ACC112 (cell line): ENCODE measurements at regions not wholly inside any gene's neighbourhood (a gene's known extent, or its start where the extent isn't known, plus 50 kb on each side); places are given as distances from the start of the nearest gene placed in this dataset.
"Not testable (repeated sequence)": the region's sequence is repeated elsewhere in the genome, so short reads cannot be mapped to it uniquely, and the experiment has no call there.

Source experiments
- H2AFZ ChIP-seq: fragments of 200-600 bp; sonication (generic); one replicate; pipeline ENCODE4 v1.6.0; 2017; ENCODE audit warnings: antibody characterized with exemption, low read length; ENCODE audit not compliant: unreplicated experiment
- H3K27ac ChIP-seq: fragments of 200-600 bp; sonication (generic); 2 replicates; pipeline ENCODE4 v1.5.1; 2014; ENCODE audit warnings: low read depth, mild to moderate bottlenecking, antibody characterized with exemption, low read length, moderate library complexity
- H3K27me3 ChIP-seq: fragments of 200-600 bp; sonication (generic); 2 replicates; pipeline ENCODE4 v1.6.1; 2014; ENCODE audit warnings: mild to moderate bottlenecking, antibody characterized with exemption, low read length, moderate library complexity, mixed read lengths; ENCODE audit not compliant: insufficient read depth
- H3K36me3 ChIP-seq: fragments of 200-600 bp; sonication (generic); 2 replicates; pipeline ENCODE4 v1.6.1; 2016; ENCODE audit warnings: mild to moderate bottlenecking, antibody characterized with exemption, low read length, moderate library complexity, mixed read lengths; ENCODE audit not compliant: insufficient read depth
- H3K4me1 ChIP-seq: fragments of 200-600 bp; sonication (generic); one replicate; pipeline ENCODE4 v1.6.1; 2016; ENCODE audit warnings: low read length, mixed read lengths; ENCODE audit not compliant: insufficient read depth, unreplicated experiment, control insufficient read depth
- H3K4me3 ChIP-seq: fragments of 200-600 bp; sonication (generic); 2 replicates; pipeline ENCODE4 v1.5.1; 2014; ENCODE audit warnings: mild to moderate bottlenecking, low read depth, low read length
- H3K79me2 ChIP-seq: fragments of 200-600 bp; sonication (generic); one replicate; pipeline ENCODE4 v1.6.0; 2016; ENCODE audit warnings: low read length; ENCODE audit not compliant: control insufficient read depth, unreplicated experiment, insufficient read depth

GRCh38 chr7:76839879-76840278 lies 192.3 kb downstream of the SPDYE17 start:
- H3K4me3 ChIP-seq, H3K27me3 ChIP-seq, H3K36me3 ChIP-seq, H2AFZ ChIP-seq, H3K79me2 ChIP-seq, H3K4me1 ChIP-seq, H3K27ac ChIP-seq: not testable (repeated sequence)

GRCh38 chr7:76839214-76839613 lies 192.9 kb downstream of the SPDYE17 start:
- H3K4me3 ChIP-seq, H3K27ac ChIP-seq, H3K4me1 ChIP-seq, H3K27me3 ChIP-seq, H3K36me3 ChIP-seq, H3K79me2 ChIP-seq, H2AFZ ChIP-seq: not testable (repeated sequence)

- H3K4me3 ChIP-seq, H3K27me3 ChIP-seq, H3K27ac ChIP-seq, H3K4me1 ChIP-seq, H2AFZ ChIP-seq, H3K36me3 ChIP-seq, H3K79me2 ChIP-seq: not testable (repeated sequence)
Observed at GRCh38 chr7:76838357-76838756, 193.8 kb downstream of the SPDYE17 start.

- not testable (repeated sequence) for H3K4me3 ChIP-seq, H3K27ac ChIP-seq, H3K79me2 ChIP-seq, H2AFZ ChIP-seq, H3K27me3 ChIP-seq, H3K36me3 ChIP-seq, H3K4me1 ChIP-seq
Observed at GRCh38 chr7:76829233-76829632, 202.2 kb upstream of the POMZP3 start.

- not testable (repeated sequence) for H3K27me3 ChIP-seq, H3K27ac ChIP-seq, H3K4me1 ChIP-seq, H2AFZ ChIP-seq, H3K79me2 ChIP-seq, H3K36me3 ChIP-seq, H3K4me3 ChIP-seq
Observed at GRCh38 chr7:76826181-76826580, 199.1 kb upstream of the POMZP3 start.

GRCh38 chr7:76809856-76810255 lies 182.8 kb upstream of the POMZP3 start:
- H3K79me2 ChIP-seq: not testable (repeated sequence)

GRCh38 chr7:76807588-76808100 lies 180.6 kb upstream of the POMZP3 start:
- H3K4me3 ChIP-seq, H2AFZ ChIP-seq, H3K27me3 ChIP-seq, H3K36me3 ChIP-seq, H3K4me1 ChIP-seq, H3K27ac ChIP-seq, H3K79me2 ChIP-seq: not testable (repeated sequence)

More at GRCh38 chr7:76809856-76810255, 182.8 kb upstream of the POMZP3 start:
- H3K4me3 ChIP-seq, H3K27me3 ChIP-seq, H3K36me3 ChIP-seq, H3K27ac ChIP-seq, H3K4me1 ChIP-seq, H2AFZ ChIP-seq: not testable (repeated sequence)

- not testable (repeated sequence) for H3K27me3 ChIP-seq, H3K36me3 ChIP-seq
Observed at GRCh38 chr7:76806460-76806859, 179.4 kb upstream of the POMZP3 start.

GRCh38 chr7:76806010-76806409 lies 178.9 kb upstream of the POMZP3 start:
- not testable (repeated sequence) for H3K4me1 ChIP-seq, H3K36me3 ChIP-seq, H3K27ac ChIP-seq, H2AFZ ChIP-seq, H3K79me2 ChIP-seq, H3K27me3 ChIP-seq
- H3K4me3 ChIP-seq: peak overlapping the region; percentile 33; the same call in 1 of the 2 replicates

More at GRCh38 chr7:76806460-76806859, 179.4 kb upstream of the POMZP3 start:
- H3K79me2 ChIP-seq, H3K4me1 ChIP-seq, H2AFZ ChIP-seq, H3K27ac ChIP-seq, H3K4me3 ChIP-seq: not testable (repeated sequence)

- not testable (repeated sequence) for H3K27ac ChIP-seq, H2AFZ ChIP-seq, H3K79me2 ChIP-seq, H3K27me3 ChIP-seq, H3K4me1 ChIP-seq, H3K36me3 ChIP-seq
- 0 out of 2 replicates have a peak overlapping the region, but pooled peaks have one; percentile 33 for H3K4me3 ChIP-seq
Observed at GRCh38 chr7:76805262-76805661, 178.2 kb upstream of the POMZP3 start.

- not testable (repeated sequence) for H3K4me1 ChIP-seq, H3K36me3 ChIP-seq, H3K27ac ChIP-seq, H3K4me3 ChIP-seq, H3K27me3 ChIP-seq, H3K79me2 ChIP-seq, H2AFZ ChIP-seq
Observed at GRCh38 chr7:76797639-76798038, 170.6 kb upstream of the POMZP3 start.

- not testable (repeated sequence) for H3K4me1 ChIP-seq, H3K27me3 ChIP-seq, H3K27ac ChIP-seq, H3K79me2 ChIP-seq, H2AFZ ChIP-seq, H3K4me3 ChIP-seq, H3K36me3 ChIP-seq
Observed at GRCh38 chr7:76780693-76781092, 153.6 kb upstream of the POMZP3 start.
